ENCODE measurements at regions not wholly inside any gene's neighbourhood (a gene's known extent, or its start where the extent isn't known, plus 50 kb on each side); places are given as distances from the start of the nearest gene placed in this dataset.

GRCh38 chr16:64168371-64168770 is 953.5 kb downstream of the CDH11 start:
- FAIRE-seq (no peak), DNase-seq (ENCODE audit: low read depth, low spot score) (no peak)
- Histone ChIP-seq H4K20me1 (ENCODE audit: control insufficient read depth, extremely low read depth, insufficient read depth, low read length) (no peaks in the 10 kb centered on the region), H3K27me3 (ENCODE audit: control insufficient read depth, extremely low read depth, insufficient read depth, low read length) (no peaks in the 10 kb centered on the region), H3K79me2 (ENCODE audit: control insufficient read depth, insufficient read depth, low read length) (no peaks in the 10 kb centered on the region), H3K4me3 (ENCODE audit: control insufficient read depth in 2 of 3, extremely low read depth in 1 of 3, insufficient read depth in 2 of 3, low read depth in 1 of 3, low read length in 3 of 3) (no peak overlapping the region), H3K36me3 (ENCODE audit: control insufficient read depth in 2 of 2, extremely low read depth in 1 of 2, insufficient read depth in 2 of 2, low read length in 2 of 2) (no peaks in the 10 kb centered on the region), H3K4me2 (ENCODE audit: control insufficient read depth, extremely low read depth, insufficient read depth, low read depth, low read length) (no peak overlapping the region), H3K9ac (ENCODE audit: control insufficient read depth, extremely low read depth, insufficient read depth, low read length) (no peak overlapping the region), H3K9me1 (ENCODE audit: control insufficient read depth, extremely low read depth, insufficient read depth, low read length) (no peaks in the 10 kb centered on the region), H3K27ac (ENCODE audit: control insufficient read depth, insufficient read depth, low read length) (no peak overlapping the region), H3K9me3 (ENCODE audit: control insufficient read depth, low read depth, low read length) (no peaks in the 10 kb centered on the region), H3K4me1 (ENCODE audit: control insufficient read depth, extremely low read depth, insufficient read depth, low read length) (no peaks in the 10 kb centered on the region), H2AFZ (ENCODE audit: control insufficient read depth, low read length) (no peak overlapping the region)
- TF ChIP-seq EZH2 (IDR thresholded peaks at IDR 0.05; ENCODE audit: low read length) (no peak), CTCF (optimal IDR thresholded peaks at IDR 0.05 in 1 of 3, IDR thresholded peaks at IDR 0.05 in 1 of 3, conservative IDR thresholded peaks at IDR 0.05 in 1 of 3; ENCODE audit: extremely low read depth in 1 of 3, insufficient read depth in 2 of 3, low read length in 3 of 3) (no peak)
- dilution Hi-C loops (cut with MboI; ENCODE audit: extremely low pct_ligation_motif_present, low sequenced_read_pairs), result no loop called here

- no peaks in the 10 kb centered on the region for H3K27me3 ChIP-seq (ENCODE audit: control insufficient read depth, extremely low read depth, insufficient read depth, low read length)
- no peaks in the 10 kb centered on the region for H3K36me3 ChIP-seq (ENCODE audit: control insufficient read depth in 2 of 2, extremely low read depth in 1 of 2, insufficient read depth in 2 of 2, low read length in 2 of 2)
- DNase-seq (ENCODE audit: low read depth, low spot score), result no peak
- no peaks in the 10 kb centered on the region for H3K9me3 ChIP-seq (ENCODE audit: control insufficient read depth, low read depth, low read length)
- no peak overlapping the region for H3K4me3 ChIP-seq (ENCODE audit: control insufficient read depth in 2 of 3, extremely low read depth in 1 of 3, insufficient read depth in 2 of 3, low read depth in 1 of 3, low read length in 3 of 3)
- H3K9ac ChIP-seq (ENCODE audit: control insufficient read depth, extremely low read depth, insufficient read depth, low read length), result no peak overlapping the region
- no peak overlapping the region for H3K27ac ChIP-seq (ENCODE audit: control insufficient read depth, insufficient read depth, low read length)
- dilution Hi-C loops (cut with MboI; ENCODE audit: extremely low pct_ligation_motif_present, low sequenced_read_pairs), result no loop called here
- no peaks in the 10 kb centered on the region for H3K4me1 ChIP-seq (ENCODE audit: control insufficient read depth, extremely low read depth, insufficient read depth, low read length)
- TF ChIP-seq CTCF (optimal IDR thresholded peaks at IDR 0.05 in 1 of 3, IDR thresholded peaks at IDR 0.05 in 1 of 3, conservative IDR thresholded peaks at IDR 0.05 in 1 of 3; ENCODE audit: extremely low read depth in 1 of 3, insufficient read depth in 2 of 3, low read length in 3 of 3) (no peak), EZH2 (IDR thresholded peaks at IDR 0.05; ENCODE audit: low read length) (no peak)
- no peak for FAIRE-seq
- no peaks in the 10 kb centered on the region for H3K9me1 ChIP-seq (ENCODE audit: control insufficient read depth, extremely low read depth, insufficient read depth, low read length)
- no peak overlapping the region for H2AFZ ChIP-seq (ENCODE audit: control insufficient read depth, low read length)
- H3K4me2 ChIP-seq (ENCODE audit: control insufficient read depth, extremely low read depth, insufficient read depth, low read depth, low read length), result no peak overlapping the region
- H4K20me1 ChIP-seq (ENCODE audit: control insufficient read depth, extremely low read depth, insufficient read depth, low read length), result no peaks in the 10 kb centered on the region
- no peaks in the 10 kb centered on the region for H3K79me2 ChIP-seq (ENCODE audit: control insufficient read depth, insufficient read depth, low read length)
These were observed 953.9 kb downstream of the CDH11 start for GRCh38 chr16:64167936-64168335.

All from keratinocyte (primary cell).